NCI-H82 treated with DMSO at 0.1 percent for 48 hours (cell line): ENCODE measurements at regions not wholly inside any gene's neighbourhood (a gene's known extent, or its start where the extent isn't known, plus 50 kb on each side); places are given as distances from the start of the nearest gene placed in this dataset.

Source experiments
- DNase-seq: peaks from one replicate; lab custom pipeline; 2025; ENCODE audit not compliant: unreplicated experiment; lab: John Stamatoyannopoulos, UW

DNA sequence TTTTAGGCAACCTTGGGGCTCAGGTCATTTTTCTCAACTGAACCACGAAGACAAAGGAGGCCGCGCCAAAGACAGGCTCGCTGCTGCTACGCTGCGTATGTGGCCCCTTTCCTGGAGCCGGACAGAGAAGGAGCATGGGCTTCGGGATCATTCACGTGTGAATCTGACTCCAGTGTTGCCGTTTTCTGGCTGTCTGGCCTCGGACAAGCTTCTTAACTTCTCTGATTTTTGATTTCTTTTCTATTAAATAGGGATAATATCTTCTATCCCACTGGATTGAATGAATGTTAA is 50.8 kb upstream of the ZNF366 start:
- DNase-seq = no peak

DNA sequence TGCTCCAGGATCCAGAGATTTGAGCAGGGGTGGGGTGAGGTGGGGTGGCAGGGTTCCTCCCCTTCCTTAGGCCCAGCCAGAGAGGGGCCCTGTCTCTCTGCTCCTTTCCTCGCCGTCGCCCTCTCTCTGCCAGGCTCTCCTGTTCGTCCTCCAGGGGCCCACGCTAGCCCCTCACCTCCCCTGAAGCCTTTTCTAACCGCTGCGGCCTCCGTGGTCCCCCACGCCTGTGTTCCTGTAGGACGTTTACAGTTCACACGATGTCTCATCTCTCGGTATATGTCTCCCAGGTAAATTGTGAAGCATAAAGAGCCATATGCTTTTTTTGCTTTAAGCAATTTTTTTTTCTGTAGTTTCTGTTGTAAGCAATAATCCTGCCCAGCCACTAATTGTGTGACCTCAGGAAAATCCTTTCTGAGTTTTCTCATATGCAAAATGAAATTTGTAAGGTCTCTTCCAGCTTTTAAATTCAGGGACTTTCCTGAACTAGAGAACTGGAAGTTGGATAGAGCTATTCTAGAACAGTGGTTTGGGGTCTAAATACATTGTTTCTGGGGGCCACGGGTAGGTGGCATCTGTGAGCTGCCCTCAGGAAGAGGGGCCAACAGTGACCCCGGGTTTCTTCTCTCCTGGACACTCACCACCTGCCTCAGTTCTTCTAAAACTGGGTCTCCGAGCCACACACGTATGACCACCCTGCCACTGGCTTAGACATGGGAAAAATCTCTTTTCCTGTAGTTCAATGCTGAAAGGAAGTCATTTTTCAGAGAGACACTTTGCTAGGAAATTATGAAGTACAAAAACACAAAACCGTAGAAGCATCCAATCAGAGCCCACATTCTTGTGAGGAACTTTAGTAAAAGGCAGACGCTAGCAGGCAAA is 50.2 kb upstream of the ZNF366 start:
- no peak for DNase-seq
